CD4-positive, alpha-beta T cell (primary cell): ENCODE measurements at regions not wholly inside any gene's neighbourhood (a gene's known extent, or its start where the extent isn't known, plus 50 kb on each side); places are given as distances from the start of the nearest gene placed in this dataset.

Source experiments
- ATAC-seq: fragments of 200-7000 bp; cut with Tn5 transposase; one replicate; pipeline ENCODE4 v1.10.0; 2022; ENCODE audit warnings: mild to moderate bottlenecking; ENCODE audit not compliant: poor library complexity
- CTCF ChIA-PET: fragments of 350-600 bp; sonication (Branson Sonifier 250); formaldehyde crosslinking; loops from one replicate; lab custom pipeline; 2021; ENCODE audit warnings: antibody characterized with exemption, inconsistent platforms; lab: Charles Lee
- POLR2A ChIA-PET: fragments of 350-600 bp; sonication (Branson Sonifier 250); formaldehyde crosslinking; loops from one replicate; lab custom pipeline; 2021; ENCODE audit warnings: antibody characterized with exemption, inconsistent platforms; lab: Charles Lee
- DNase-seq, 14 experiments: peaks; one replicate each; pipeline ENCODE4 v3.0.0-alpha.2; 2013 to 2020; ENCODE audit warnings: mixed read lengths in 2 of 14
- H3K27ac ChIP-seq, 2 donors: one replicate each; pipeline versions ENCODE4 v1.5.1 to v1.7.0; 2013; ENCODE audit warnings: low read length in 2 of 2, low read depth in 1 of 2, mild to moderate bottlenecking in 1 of 2
- H3K27me3 ChIP-seq, 2 experiments: 1 replicate in 1 of 2; 2 replicates in 1 of 2; pipeline versions ENCODE4 v1.6.1 to v1.7.0; 2013; ENCODE audit warnings: low read length in 2 of 2, control low read depth in 1 of 2, mild to moderate bottlenecking in 1 of 2, moderate library complexity in 1 of 2; ENCODE audit not compliant: insufficient read depth in 2 of 2, control insufficient read depth in 1 of 2
- H3K36me3 ChIP-seq: one replicate; pipeline ENCODE4 v1.6.1; 2013; ENCODE audit warnings: low read length, control low read depth; ENCODE audit not compliant: insufficient read depth
- H3K4me1 ChIP-seq: one replicate; pipeline ENCODE4 v1.6.1; 2013; ENCODE audit warnings: low read length, control low read depth; ENCODE audit not compliant: insufficient read depth
- H3K4me3 ChIP-seq: one replicate; pipeline ENCODE4 v1.5.1; 2013; ENCODE audit warnings: mild to moderate bottlenecking, low read length, moderate library complexity
- H3K9me3 ChIP-seq, 2 experiments: 1 replicate in 1 of 2; 2 replicates in 1 of 2; pipeline versions ENCODE4 v1.6.1 to v1.7.0; 2013; ENCODE audit warnings: low read length in 2 of 2, mild to moderate bottlenecking in 2 of 2, control low read depth in 1 of 2, moderate library complexity in 1 of 2; ENCODE audit not compliant: control insufficient read depth in 1 of 2, insufficient read depth in 1 of 2
- H3K27ac Mint-ChIP-seq: one replicate; pipeline ENCODE4 v1.8.0; 2020; ENCODE audit warnings: mixed read lengths
- H3K27me3 Mint-ChIP-seq: one replicate; pipeline ENCODE4 v1.8.0; 2021; ENCODE audit warnings: mixed read lengths
- H3K36me3 Mint-ChIP-seq: one replicate; pipeline ENCODE4 v1.8.0; 2021; ENCODE audit warnings: low read depth, mixed read lengths
- H3K4me1 Mint-ChIP-seq: one replicate; pipeline ENCODE4 v1.8.0; 2021; ENCODE audit warnings: low read depth, mixed read lengths
- H3K4me3 Mint-ChIP-seq: one replicate; pipeline ENCODE4 v1.8.0; 2020; ENCODE audit warnings: mild to moderate bottlenecking, mixed read lengths
- H3K9me3 Mint-ChIP-seq: one replicate; pipeline ENCODE4 v1.8.0; 2020; ENCODE audit warnings: mixed read lengths
- CTCF ChIP-seq: fragments of 200-600 bp; IDR thresholded peaks from one replicate; pipeline ENCODE4 v1.8.0; 2022; ENCODE audit warnings: antibody characterized with exemption, mild to moderate bottlenecking
- intact Hi-C, 2 experiments: fragments of 100-400 bp; cut with DNase I in 1 of 2; cut with micrococcal nuclease in 1 of 2; formaldehyde crosslinking; loops; one replicate each; pipeline versions ENCODE4 v1.15.1 to v1.9.0; 2023 to 2025; cut with DNase I, micrococcal nuclease

- intact Hi-C loops = no loop called here
- no peak for TF ChIP-seq CTCF
- Mint-ChIP-seq H3K27ac (no peak overlapping the region), H3K4me3 (no peak overlapping the region), H3K9me3 (peaks cover 10% of the 10 kb centered on the region), H3K27me3 (peaks cover 22% of the 10 kb centered on the region), H3K36me3 (no peaks in the 10 kb centered on the region), H3K4me1 (no peaks in the 10 kb centered on the region)
- ATAC-seq = no peak
- DNase-seq = no peak
- CTCF ChIA-PET = no interaction called here
- no peaks in the 10 kb centered on the region for H3K4me1 ChIP-seq
- POLR2A ChIA-PET = no interaction called here
- no peak overlapping the region for H3K4me3 ChIP-seq
- H3K9me3 ChIP-seq = peaks cover 0 to 8% of the 10 kb centered on the region in 2 experiments
- H3K36me3 ChIP-seq = no peaks in the 10 kb centered on the region
- H3K27me3 ChIP-seq = peaks cover 1 to 4% of the 10 kb centered on the region in 2 experiments
- H3K27ac ChIP-seq = no peak overlapping the region
Observed at GRCh38 chr22:45067731-45068130, 57.9 kb upstream of the PHF21B start.

- no peak for TF ChIP-seq CTCF
- peaks cover 10% of the 10 kb centered on the region for H3K9me3 Mint-ChIP-seq
- peaks cover 34% of the 10 kb centered on the region for H3K27me3 Mint-ChIP-seq
- DNase-seq (no peak), ATAC-seq (no peak)
- H3K4me1 Mint-ChIP-seq = no peaks in the 10 kb centered on the region
- Histone ChIP-seq H3K9me3 (peaks cover 0 to 8% of the 10 kb centered on the region in 2 experiments), H3K36me3 (no peaks in the 10 kb centered on the region), H3K27ac (no peak overlapping the region), H3K27me3 (peaks cover 8% of the 10 kb centered on the region in 2 experiments), H3K4me1 (no peaks in the 10 kb centered on the region), H3K4me3 (no peak overlapping the region)
- no peak overlapping the region for H3K27ac Mint-ChIP-seq
- no peak overlapping the region for H3K4me3 Mint-ChIP-seq
- CTCF ChIA-PET = no interaction called here
- POLR2A ChIA-PET = no interaction called here
- intact Hi-C loops = loop anchor here in 1 of 2 experiments (5.0 kb wide), 1 partner anchor 1397 kb away; no protein-coding TSS in a partner anchor
- no peaks in the 10 kb centered on the region for H3K36me3 Mint-ChIP-seq
Observed at GRCh38 chr22:45069925-45070324, 60.1 kb upstream of the PHF21B start.

DNA sequence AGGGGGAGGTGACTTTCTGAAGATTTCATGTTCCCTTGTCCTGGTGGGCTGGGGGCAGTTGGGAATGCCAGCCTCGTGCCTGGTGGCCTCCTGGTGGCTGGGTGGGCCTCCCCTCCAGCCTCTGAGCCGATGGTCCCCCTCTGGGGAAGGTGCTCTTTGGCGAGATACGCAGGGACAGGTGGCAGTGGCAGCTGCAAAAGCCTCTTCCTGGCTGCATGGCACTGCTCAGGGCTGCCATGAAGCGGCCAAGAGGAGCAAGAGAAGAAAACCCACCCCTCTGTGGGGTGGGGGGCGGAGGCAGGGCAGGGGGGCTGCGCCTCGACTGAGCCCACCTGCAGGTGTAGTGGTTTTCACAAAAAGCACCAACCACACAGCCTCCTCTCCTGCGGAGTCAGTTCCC, 61.8 kb upstream of the PHF21B start:
- no peaks in the 10 kb centered on the region for H3K4me1 Mint-ChIP-seq

More for the DNA sequence above, 61.8 kb upstream of the PHF21B start:
- intact Hi-C loops = loop anchor here in 1 of 2 experiments (5.0 kb wide), 1 partner anchor 1396 kb away; no protein-coding TSS in a partner anchor
- no peaks in the 10 kb centered on the region for H3K36me3 ChIP-seq
- DNase-seq = no peak
- Mint-ChIP-seq H3K9me3 (peaks cover 10% of the 10 kb centered on the region), H3K27me3 (peaks cover 45% of the 10 kb centered on the region), H3K4me3 (no peak overlapping the region), H3K36me3 (no peaks in the 10 kb centered on the region), H3K27ac (no peak overlapping the region)
- H3K4me3 ChIP-seq = no peak overlapping the region
- CTCF ChIA-PET = no interaction called here
- peaks cover 9 to 15% of the 10 kb centered on the region in 2 experiments for H3K27me3 ChIP-seq
- H3K9me3 ChIP-seq = peaks cover 0 to 8% of the 10 kb centered on the region in 2 experiments
- TF ChIP-seq CTCF = no peak
- H3K27ac ChIP-seq = no peak overlapping the region
- ATAC-seq = no peak
- POLR2A ChIA-PET = no interaction called here
- H3K4me1 ChIP-seq = no peaks in the 10 kb centered on the region
